ENCODE measurements at regions not wholly inside any gene's neighbourhood (a gene's known extent, or its start where the extent isn't known, plus 50 kb on each side); places are given as distances from the start of the nearest gene placed in this dataset.
"Not testable (repeated sequence)": the region's sequence is repeated elsewhere in the genome, so short reads cannot be mapped to it uniquely, and the experiment has no call there.

DNA sequence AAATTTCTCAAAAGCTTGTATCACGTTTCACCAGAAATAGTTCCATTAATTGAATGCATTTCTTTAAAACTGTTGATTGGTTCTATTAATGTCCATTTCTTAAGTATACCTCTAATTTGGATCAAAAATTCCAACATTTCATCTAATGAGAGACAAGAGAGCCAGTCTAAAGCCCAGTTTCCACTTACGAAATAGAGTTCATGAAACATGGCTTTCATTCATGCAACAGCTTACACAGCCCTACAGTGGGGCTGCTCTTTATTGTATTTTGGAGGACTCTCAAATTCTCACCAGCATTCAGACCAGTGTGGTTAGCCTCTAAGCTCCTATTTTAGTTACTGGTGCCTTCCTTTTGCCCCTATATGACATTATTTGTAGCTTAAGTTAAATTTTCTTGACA is 566.9 kb upstream of the RGMB start:
- DNase-seq (ENCODE audit: low read depth): no peak

DNA sequence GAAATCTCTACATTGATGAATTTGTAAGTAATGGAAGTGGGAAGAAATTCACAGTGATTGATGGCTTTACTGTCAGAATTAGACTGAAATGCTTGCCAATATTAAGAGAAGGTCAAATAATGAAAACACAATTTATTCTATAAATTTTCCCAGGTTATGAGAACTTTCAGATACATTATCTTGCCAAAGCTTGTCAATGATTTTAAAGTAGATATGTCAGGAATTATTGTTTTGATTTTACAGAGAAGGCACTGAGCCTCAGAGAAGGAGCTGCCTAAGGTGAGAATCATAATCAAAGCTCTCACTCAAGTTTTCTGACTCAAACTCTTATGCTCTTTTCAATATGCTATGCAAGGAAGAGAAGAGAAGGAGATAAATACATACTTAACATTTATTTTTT is 564.0 kb upstream of the RGMB start:
- no peak for DNase-seq (ENCODE audit: low read depth)

DNA sequence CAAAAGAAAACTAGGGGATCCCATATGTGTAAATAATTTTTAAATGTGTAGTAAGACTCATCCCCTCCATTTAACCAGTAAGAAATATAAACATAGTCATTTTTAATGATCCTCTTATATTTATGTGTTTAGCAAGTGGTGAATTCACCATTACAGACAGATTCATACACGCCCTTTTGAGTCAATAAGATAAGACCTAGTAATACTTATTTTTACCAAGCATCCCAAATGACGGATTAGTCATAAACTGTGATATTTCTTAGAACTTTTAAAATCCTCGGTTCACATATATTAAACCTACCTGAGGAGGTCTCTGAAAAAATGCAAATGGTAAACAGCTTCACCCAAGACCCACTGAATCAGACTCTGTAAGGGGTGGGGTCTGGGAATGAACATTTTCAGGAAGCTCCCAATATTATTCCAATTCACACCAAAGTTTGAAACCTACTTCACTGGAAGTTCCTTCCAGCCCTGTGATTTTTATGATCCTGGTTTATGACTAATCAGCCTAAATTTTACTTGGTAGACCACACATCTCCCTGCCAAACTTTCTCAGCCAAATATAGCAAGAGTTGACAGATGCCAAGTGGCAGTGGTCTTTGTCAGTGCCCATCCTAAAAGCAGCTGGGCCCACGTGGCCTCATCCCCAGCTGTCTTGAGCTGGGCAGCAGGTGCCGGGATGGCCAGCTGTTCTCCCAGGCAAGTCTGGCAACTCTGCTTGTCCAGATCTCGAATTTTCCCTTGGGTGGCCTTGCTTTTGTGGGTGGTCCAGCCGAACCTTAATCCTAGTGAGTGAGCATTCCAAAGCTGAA is 559.0 kb upstream of the RGMB start:
- DNase-seq (ENCODE audit: low read depth): no peak

- DNase-seq (ENCODE audit: low read depth): no peak
Measured at GRCh38 chr5:98217138-98217537, 556.3 kb upstream of the RGMB start.

DNA sequence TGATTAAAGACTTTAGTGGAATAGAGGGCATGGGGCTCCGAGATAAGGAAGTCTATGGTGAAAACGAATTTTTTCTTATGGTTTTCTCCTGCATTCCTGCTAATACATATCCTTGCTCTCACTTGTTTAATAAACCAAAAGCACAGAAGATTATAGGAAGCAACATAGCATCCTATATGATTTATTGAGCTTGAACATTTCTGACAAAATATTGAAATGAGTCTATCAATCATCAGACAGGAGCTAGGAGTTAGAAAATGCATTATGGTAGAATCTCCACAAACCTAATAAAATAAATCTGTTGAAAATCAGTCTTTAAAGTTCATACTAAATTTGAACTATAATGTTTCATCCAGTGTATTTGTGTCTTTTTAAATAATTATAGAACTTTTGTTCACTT is 554.6 kb upstream of the RGMB start:
- DNase-seq (ENCODE audit: low read depth): no peak

DNA sequence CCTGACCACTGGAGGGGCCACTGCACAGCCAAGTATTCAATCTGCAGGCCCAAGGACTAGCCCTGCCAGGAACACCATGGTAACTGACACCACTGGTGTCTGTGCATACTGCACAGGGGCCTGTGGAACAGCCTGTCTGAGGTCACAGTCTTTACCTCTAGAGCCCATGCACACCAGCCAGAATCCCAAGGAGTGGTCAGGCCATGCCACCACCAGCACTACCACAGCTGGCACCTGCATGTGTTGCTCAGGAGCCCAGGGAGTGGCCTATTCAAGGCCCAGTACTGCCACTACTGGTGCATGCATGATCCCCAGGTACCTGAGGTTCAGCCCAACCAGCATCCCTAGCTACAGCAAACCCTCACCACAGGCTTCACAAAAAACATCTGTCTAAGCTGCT is 546.0 kb upstream of the RGMB start:
- DNase-seq (ENCODE audit: low read depth): no peak

GRCh38 chr5:98231089-98231488 is 542.4 kb upstream of the RGMB start:
- DNase-seq (ENCODE audit: low read depth): no peak

GRCh38 chr5:98237794-98238193 is 535.7 kb upstream of the RGMB start:
- DNase-seq (ENCODE audit: low read depth): not testable (repeated sequence)

- DNase-seq (ENCODE audit: low read depth): no peak
Measured at GRCh38 chr5:98243972-98244371, 529.5 kb upstream of the RGMB start.

DNA sequence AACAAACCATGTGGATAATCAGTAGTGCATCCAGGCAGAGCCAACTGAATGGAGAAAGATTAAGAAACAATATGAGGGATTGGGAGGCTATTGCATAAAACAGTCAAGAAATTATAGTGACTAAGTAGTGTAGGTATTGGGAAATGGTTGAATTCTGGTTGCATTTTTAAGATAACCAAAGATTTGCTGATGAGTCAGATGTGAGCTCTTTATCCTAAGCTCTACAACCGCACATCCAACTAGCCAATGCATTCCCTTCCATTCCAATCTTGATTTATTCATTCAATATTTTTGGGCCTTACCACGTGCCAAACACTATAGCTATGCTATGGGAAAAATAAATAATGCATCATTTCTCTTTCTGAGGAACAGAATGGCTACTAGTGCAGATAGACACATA is 524.5 kb upstream of the RGMB start:
- DNase-seq (ENCODE audit: low read depth): peak; percentile 98

- no peak for DNase-seq (ENCODE audit: low read depth)
Measured at GRCh38 chr5:98258939-98259338, 514.5 kb upstream of the RGMB start.

GRCh38 chr5:98259595-98259994 is 513.9 kb upstream of the RGMB start:
- DNase-seq (ENCODE audit: low read depth): no peak

GRCh38 chr5:98263084-98263483 is 510.4 kb upstream of the RGMB start:
- DNase-seq (ENCODE audit: low read depth): no peak

DNA sequence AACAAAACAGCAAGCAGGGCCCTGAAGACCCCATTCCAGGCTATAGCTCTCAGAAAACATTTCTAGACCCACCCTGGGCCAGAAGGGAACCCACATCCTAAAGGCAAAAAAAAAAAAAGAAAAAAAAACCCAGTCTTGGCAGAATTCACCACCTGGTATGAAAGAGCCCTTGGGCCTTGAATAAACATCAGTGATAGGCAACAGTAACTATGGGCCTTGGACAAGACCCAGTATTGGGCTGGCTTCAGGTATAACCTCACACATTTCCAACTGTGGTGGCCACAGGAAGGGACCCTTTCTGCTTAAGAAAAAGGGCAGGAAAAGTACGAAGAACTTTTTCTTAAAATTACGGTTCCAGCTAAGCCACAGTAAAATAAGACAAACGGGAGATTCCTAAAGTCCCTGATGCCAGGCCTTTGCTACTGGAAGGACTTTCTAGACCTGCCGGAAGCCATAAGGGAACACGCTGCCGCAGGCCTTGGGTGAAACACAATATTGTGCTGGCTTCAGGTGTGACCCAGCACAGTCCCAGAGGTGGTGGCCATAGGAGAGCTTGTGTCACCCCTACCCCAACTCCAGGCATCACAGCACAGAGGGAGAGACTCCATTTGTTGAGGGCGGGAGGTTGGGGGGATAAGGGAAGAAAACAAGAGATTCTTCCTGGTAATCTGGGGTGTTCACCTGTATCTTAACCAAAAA is 505.2 kb upstream of the RGMB start:
- DNase-seq (ENCODE audit: low read depth): no peak

GRCh38 chr5:98275980-98276379 is 497.5 kb upstream of the RGMB start:
- no peak for DNase-seq (ENCODE audit: low read depth)

- no peak for DNase-seq (ENCODE audit: low read depth)
Measured at GRCh38 chr5:98282521-98282920, 490.9 kb upstream of the RGMB start.

DNA sequence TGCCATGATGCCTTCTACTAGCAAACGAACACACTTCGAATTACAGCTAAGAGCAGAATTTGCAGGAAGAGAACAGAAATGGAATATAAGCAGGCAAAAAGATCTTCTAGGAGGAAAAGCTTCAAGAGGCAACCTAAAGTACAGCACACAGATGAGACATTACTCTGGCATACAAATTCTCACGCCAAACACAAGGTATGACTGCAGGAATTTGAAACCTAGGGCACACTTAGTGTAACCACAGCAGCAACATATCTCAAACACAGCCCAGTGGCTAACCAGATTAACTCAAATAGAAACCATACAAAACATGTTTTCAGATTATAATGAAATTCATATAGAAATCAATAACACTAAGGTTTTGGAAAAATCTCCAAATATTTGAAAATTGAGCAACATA is 481.0 kb upstream of the RGMB start:
- no peak for DNase-seq (ENCODE audit: low read depth)

DNA sequence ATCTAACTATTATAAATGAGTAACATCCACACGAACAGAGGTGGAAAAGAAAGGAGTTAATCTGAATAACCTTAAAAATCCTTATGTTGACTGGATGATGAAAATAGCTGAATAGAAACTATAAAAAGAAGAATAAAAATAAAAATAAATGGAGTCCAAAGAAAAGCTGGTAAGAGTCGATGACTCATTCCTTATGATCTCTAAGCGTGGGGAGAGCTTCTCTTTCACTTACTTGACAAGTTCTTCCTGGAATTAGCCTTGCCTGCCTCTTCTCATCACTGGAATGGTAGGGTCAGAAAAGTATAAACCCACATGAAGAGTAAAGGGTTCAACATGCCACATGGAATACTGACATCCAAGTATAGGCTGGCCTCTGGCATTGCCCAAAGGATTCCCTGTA is 477.0 kb upstream of the RGMB start:
- DNase-seq (ENCODE audit: low read depth): peak; percentile 62

GRCh38 chr5:98299435-98299834 is 474.0 kb upstream of the RGMB start:
- DNase-seq (ENCODE audit: low read depth): peak; percentile 29

- no peak for DNase-seq (ENCODE audit: low read depth)
Measured at GRCh38 chr5:98301547-98301946, 471.9 kb upstream of the RGMB start.

- peak; percentile 60 for DNase-seq (ENCODE audit: low read depth)
Measured at GRCh38 chr5:98307811-98308210, 465.7 kb upstream of the RGMB start.

DNA sequence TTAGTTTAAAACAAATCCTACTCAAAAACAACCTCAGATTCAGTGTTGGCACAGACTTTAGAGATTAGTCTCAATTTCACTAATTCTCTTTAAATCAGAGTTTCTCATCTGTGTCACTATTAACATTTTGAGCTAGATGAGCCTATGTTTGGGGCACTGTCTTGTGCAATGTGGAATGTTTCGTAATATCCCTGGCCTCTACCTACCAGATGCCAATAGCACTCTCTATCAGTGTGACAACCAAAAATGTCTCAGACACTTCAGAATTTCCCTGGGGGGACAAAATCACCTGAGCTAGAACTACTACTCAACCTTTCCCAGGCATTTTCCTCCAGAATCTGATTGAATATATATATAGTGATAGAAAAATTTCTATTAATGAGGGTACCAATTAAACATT is 465.2 kb upstream of the RGMB start:
- no peak for DNase-seq (ENCODE audit: low read depth)

DNA sequence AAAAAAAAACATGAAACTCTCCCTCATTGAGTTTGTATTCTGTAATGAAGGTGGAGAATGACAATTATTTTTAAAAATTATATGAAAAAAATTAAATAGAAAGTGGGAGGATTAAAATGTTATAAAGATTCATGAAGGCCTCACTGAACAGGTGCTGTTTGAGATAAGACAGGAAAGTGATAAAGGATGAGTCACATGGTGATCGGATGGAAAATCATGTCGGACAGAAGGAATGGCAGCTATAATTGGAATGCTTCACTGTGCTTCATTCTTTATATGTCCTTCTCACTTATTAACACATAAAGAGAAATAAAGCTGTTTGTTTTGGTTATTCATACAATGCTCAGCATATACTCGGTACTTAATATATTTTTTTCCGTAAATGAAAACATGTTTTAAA is 464.5 kb upstream of the RGMB start:
- DNase-seq (ENCODE audit: low read depth): peak; percentile 35

Measured in amniotic epithelial cell (primary cell).